ENCODE measurements at regions not wholly inside any gene's neighbourhood (a gene's known extent, or its start where the extent isn't known, plus 50 kb on each side); places are given as distances from the start of the nearest gene placed in this dataset.
"Not testable (repeated sequence)": the region's sequence is repeated elsewhere in the genome, so short reads cannot be mapped to it uniquely, and the experiment has no call there.

DNA sequence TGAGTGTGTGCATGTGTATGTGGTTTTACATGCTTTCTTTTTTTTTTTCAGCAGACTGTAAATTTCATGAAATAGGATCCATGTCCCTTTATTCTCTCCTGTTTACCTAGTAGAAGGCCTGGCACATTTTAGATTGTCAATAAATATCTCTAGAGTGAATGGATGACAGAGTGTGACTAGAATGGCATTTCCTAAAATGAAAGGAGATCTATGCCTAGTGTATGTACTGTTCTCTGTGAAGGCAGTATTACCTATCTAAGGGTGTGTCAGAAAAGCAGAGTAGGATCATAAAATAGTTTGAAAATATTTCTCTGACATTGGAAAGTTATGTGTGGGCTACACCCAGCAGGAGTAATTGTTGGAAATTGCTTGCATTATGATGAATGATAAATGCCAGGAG is 1876.0 kb upstream of the C9orf72 start:
- in situ Hi-C loops (cut with HindIII; ENCODE audit: extremely low pct_ligation_motif_present, low pct_unique_long_range_greater_than_20kb): no loop called here
- CTCF ChIA-PET (ENCODE audit: low intra/inter-chr PET ratio, low total read pairs): no interaction called here

DNA sequence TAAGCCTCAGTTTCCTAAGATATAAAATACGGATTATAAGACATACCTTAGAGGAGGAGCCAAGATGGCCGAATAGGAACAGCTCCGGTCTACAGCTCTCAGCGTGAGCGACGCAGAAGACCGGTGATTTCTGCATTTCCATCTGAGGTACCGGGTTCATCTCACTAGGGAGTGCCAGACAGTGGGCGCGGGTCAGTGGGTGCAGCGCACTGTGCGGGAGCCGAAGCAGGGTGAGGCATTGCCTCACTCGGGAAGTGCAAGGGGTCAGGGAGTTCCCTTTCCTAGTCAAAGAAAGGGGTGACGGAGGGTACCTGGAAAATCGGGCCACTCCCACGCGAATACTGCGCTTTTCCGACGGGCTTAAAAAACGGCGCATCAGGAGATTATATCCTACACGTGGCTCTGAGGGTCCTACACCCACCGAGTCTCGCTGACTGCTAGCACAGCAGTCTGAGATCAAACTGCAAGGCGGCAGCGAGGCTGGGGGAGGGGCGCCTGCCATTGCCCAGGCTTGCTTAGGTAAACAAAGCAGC is 1877.1 kb upstream of the C9orf72 start:
- H3K27ac ChIP-seq (ENCODE audit: extremely low read length, insufficient read depth, low read length); H3K79me2 ChIP-seq (ENCODE audit: insufficient read depth, low read length); POLR2A ChIA-PET; H3K4me1 ChIP-seq (ENCODE audit: insufficient read depth, low read length); H3K4me3 ChIP-seq (replicated peaks in 1 of 3; ENCODE audit: insufficient read depth in 1 of 3, low read depth in 2 of 3, low read length in 3 of 3); ATAC-seq; H2AFZ ChIP-seq (ENCODE audit: low read length); H3K4me2 ChIP-seq (ENCODE audit: low read depth, low read length); DNase-seq (ENCODE audit: low spot score); intact Hi-C loops (cut with micrococcal nuclease; ENCODE audit: unreplicated experiment); H3K9me3 ChIP-seq (ENCODE audit: low read length); BruUV-seq (replicated peaks); in situ Hi-C loops (cut with HindIII; ENCODE audit: extremely low pct_ligation_motif_present, low pct_unique_long_range_greater_than_20kb); CTCF ChIA-PET (ENCODE audit: low intra/inter-chr PET ratio, low total read pairs); H3K9ac ChIP-seq (ENCODE audit: insufficient read depth, low read depth, low read length); FAIRE-seq; H4K20me1 ChIP-seq (ENCODE audit: insufficient read depth, low read length); H3K27me3 ChIP-seq (ENCODE audit: control insufficient read depth in 1 of 2, insufficient read depth in 2 of 2, low read length in 2 of 2); H3K36me3 ChIP-seq (replicated peaks in 1 of 2; ENCODE audit: control insufficient read depth in 1 of 2, insufficient read depth in 2 of 2, low read length in 2 of 2): not testable (repeated sequence)
- 82% methylated on average over 20 of the region's 29 CpGs for WGBS (ENCODE audit: low lambda C conversion rate)

More for the DNA sequence above, 1876.0 kb upstream of the C9orf72 start:
- DNase-seq (ENCODE audit: low spot score) (no peak), ATAC-seq (no peak), FAIRE-seq (no peak)
- H3K79me2 ChIP-seq (ENCODE audit: insufficient read depth, low read length): no peaks in the 10 kb centered on the region
- H3K36me3 ChIP-seq (replicated peaks in 1 of 2; ENCODE audit: control insufficient read depth in 1 of 2, insufficient read depth in 2 of 2, low read length in 2 of 2): no peaks in the 10 kb centered on the region
- H3K27ac ChIP-seq (ENCODE audit: extremely low read length, insufficient read depth, low read length): no peak overlapping the region
- H3K27me3 ChIP-seq (ENCODE audit: control insufficient read depth in 1 of 2, insufficient read depth in 2 of 2, low read length in 2 of 2): no peaks in the 10 kb centered on the region
- no peak overlapping the region for H3K4me3 ChIP-seq (replicated peaks in 1 of 3; ENCODE audit: insufficient read depth in 1 of 3, low read depth in 2 of 3, low read length in 3 of 3)
- no peaks in the 10 kb centered on the region for H4K20me1 ChIP-seq (ENCODE audit: insufficient read depth, low read length)
- H3K9me3 ChIP-seq (ENCODE audit: low read length): no peaks in the 10 kb centered on the region
- no peak overlapping the region for H3K4me2 ChIP-seq (ENCODE audit: low read depth, low read length)
- no peak overlapping the region for H2AFZ ChIP-seq (ENCODE audit: low read length)
- no peak for TF ChIP-seq ZNF556 (CRISPR knock-in tag; IDR thresholded peaks at IDR 0.05; ENCODE audit: borderline replicate concordance)
- no peak for TF ChIP-seq PCBP1 (IDR thresholded peaks at IDR 0.05; ENCODE audit: borderline replicate concordance, low read depth, low read length)
- H3K4me1 ChIP-seq (ENCODE audit: insufficient read depth, low read length): no peaks in the 10 kb centered on the region
- POLR2A ChIA-PET: no interaction called here
- intact Hi-C loops (cut with micrococcal nuclease; ENCODE audit: unreplicated experiment): no loop called here
- H3K9ac ChIP-seq (ENCODE audit: insufficient read depth, low read depth, low read length): no peak overlapping the region
- BruUV-seq (replicated peaks): no TSS peak

DNA sequence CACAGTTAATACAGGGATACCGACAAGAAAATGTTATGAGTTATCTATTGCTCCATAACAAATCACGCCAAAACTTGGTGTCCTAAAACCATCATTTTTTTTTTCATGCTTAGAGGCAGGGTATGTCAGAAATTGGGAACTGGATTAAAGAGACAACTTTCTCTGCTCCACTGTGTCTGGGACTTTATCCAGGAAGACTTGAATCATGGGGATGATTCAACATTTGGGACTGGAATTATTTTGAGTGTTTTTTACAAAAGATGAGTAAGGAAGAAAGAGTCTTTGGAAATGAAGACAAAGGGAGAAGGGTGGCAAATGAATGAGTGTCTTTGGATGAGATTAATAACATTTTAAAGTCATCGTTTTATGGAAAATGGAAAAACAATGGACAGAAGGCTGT is 1883.7 kb upstream of the C9orf72 start:
- Histone ChIP-seq H3K36me3 (replicated peaks in 1 of 2; ENCODE audit: control insufficient read depth in 1 of 2, insufficient read depth in 2 of 2, low read length in 2 of 2) (no peaks in the 10 kb centered on the region), H3K79me2 (ENCODE audit: insufficient read depth, low read length) (no peaks in the 10 kb centered on the region), H3K27ac (ENCODE audit: extremely low read length, insufficient read depth, low read length) (no peak overlapping the region), H3K27me3 (ENCODE audit: control insufficient read depth in 1 of 2, insufficient read depth in 2 of 2, low read length in 2 of 2) (no peaks in the 10 kb centered on the region), H3K9ac (ENCODE audit: insufficient read depth, low read depth, low read length) (no peak overlapping the region), H2AFZ (ENCODE audit: low read length) (no peak overlapping the region), H4K20me1 (ENCODE audit: insufficient read depth, low read length) (no peaks in the 10 kb centered on the region), H3K4me1 (ENCODE audit: insufficient read depth, low read length) (no peaks in the 10 kb centered on the region), H3K4me3 (replicated peaks in 1 of 3; ENCODE audit: insufficient read depth in 1 of 3, low read depth in 2 of 3, low read length in 3 of 3) (no peak overlapping the region), H3K4me2 (ENCODE audit: low read depth, low read length) (no peak overlapping the region), H3K9me3 (ENCODE audit: low read length) (no peaks in the 10 kb centered on the region)
- in situ Hi-C loops (cut with HindIII; ENCODE audit: extremely low pct_ligation_motif_present, low pct_unique_long_range_greater_than_20kb): no loop called here
- ATAC-seq: no peak
- 2% methylated on average over 3 of the region's 3 CpGs for whole genome bisulfite sequencing (ENCODE audit: low lambda C conversion rate)
- POLR2A ChIA-PET: no interaction called here
- no peak for DNase-seq (ENCODE audit: low spot score)
- BruUV-seq (replicated peaks): no TSS peak
- intact Hi-C loops (cut with micrococcal nuclease; ENCODE audit: unreplicated experiment): no loop called here
- CTCF ChIA-PET (ENCODE audit: low intra/inter-chr PET ratio, low total read pairs): no interaction called here
- no peak for FAIRE-seq
- no peak for TF ChIP-seq MATR3 (CRISPR knock-in tag; IDR thresholded peaks at IDR 0.05)
- no peak for TF ChIP-seq ERF (CRISPR knock-in tag; IDR thresholded peaks at IDR 0.05)
- TF ChIP-seq NFE2 (CRISPR knock-in tag; IDR thresholded peaks at IDR 0.05): no peak
- TF ChIP-seq ZZZ3 (CRISPR knock-in tag; IDR thresholded peaks at IDR 0.05; ENCODE audit: borderline replicate concordance): no peak
- no peak for TF ChIP-seq REL (CRISPR knock-in tag; conservative IDR thresholded peaks at IDR 0.05)
- TF ChIP-seq POGZ (CRISPR knock-in tag; IDR thresholded peaks at IDR 0.05): no peak
- TF ChIP-seq, protein P1, sequence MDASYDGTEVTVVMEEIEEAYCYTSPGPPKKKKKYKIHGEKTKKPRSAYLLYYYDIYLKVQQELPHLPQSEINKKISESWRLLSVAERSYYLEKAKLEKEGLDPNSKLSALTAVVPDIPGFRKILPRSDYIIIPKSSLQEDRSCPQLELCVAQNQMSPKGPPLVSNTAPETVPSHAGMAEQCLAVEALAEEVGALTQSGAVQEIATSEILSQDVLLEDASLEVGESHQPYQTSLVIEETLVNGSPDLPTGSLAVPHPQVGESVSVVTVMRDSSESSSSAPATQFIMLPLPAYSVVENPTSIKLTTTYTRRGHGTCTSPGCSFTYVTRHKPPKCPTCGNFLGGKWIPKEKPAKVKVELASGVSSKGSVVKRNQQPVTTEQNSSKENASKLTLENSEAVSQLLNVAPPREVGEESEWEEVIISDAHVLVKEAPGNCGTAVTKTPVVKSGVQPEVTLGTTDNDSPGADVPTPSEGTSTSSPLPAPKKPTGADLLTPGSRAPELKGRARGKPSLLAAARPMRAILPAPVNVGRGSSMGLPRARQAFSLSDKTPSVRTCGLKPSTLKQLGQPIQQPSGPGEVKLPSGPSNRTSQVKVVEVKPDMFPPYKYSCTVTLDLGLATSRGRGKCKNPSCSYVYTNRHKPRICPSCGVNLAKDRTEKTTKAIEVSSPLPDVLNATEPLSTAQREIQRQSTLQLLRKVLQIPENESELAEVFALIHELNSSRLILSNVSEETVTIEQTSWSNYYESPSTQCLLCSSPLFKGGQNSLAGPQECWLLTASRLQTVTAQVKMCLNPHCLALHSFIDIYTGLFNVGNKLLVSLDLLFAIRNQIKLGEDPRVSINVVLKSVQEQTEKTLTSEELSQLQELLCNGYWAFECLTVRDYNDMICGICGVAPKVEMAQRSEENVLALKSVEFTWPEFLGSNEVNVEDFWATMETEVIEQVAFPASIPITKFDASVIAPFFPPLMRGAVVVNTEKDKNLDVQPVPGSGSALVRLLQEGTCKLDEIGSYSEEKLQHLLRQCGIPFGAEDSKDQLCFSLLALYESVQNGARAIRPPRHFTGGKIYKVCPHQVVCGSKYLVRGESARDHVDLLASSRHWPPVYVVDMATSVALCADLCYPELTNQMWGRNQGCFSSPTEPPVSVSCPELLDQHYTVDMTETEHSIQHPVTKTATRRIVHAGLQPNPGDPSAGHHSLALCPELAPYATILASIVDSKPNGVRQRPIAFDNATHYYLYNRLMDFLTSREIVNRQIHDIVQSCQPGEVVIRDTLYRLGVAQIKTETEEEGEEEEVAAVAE (CRISPR knock-in tag; IDR thresholded peaks at IDR 0.05; ENCODE audit: borderline replicate concordance): no peak
- TF ChIP-seq ZFP82 (CRISPR knock-in tag; IDR thresholded peaks at IDR 0.05; ENCODE audit: borderline replicate concordance): no peak
